HPDE6-E6E7 (cell line): ENCODE measurements at regions not wholly inside any gene's neighbourhood (a gene's known extent, or its start where the extent isn't known, plus 50 kb on each side); places are given as distances from the start of the nearest gene placed in this dataset.

Source experiments
- DNase-seq: peaks from one replicate; pipeline ENCODE4 v3.0.0; 2011; ENCODE audit warnings: missing footprints; ENCODE audit errors: extremely low spot score

GRCh38 chr10:85003083-85003482 lies 674.7 kb downstream of the CCSER2 start:
- no peak for DNase-seq

GRCh38 chr10:85008488-85009184 lies 680.2 kb downstream of the CCSER2 start:
- DNase-seq: no peak

GRCh38 chr10:85012305-85012704 lies 683.9 kb downstream of the CCSER2 start:
- no peak for DNase-seq

GRCh38 chr10:85026878-85027467 lies 698.6 kb downstream of the CCSER2 start:
- DNase-seq: no peak

GRCh38 chr10:85032981-85033380 lies 704.6 kb downstream of the CCSER2 start:
- DNase-seq: no peak

- DNase-seq: no peak
Observed at GRCh38 chr10:85036661-85037060, 708.3 kb downstream of the CCSER2 start.

GRCh38 chr10:85039311-85039710 lies 710.9 kb downstream of the CCSER2 start:
- DNase-seq: no peak

GRCh38 chr10:85043207-85043606 lies 714.8 kb downstream of the CCSER2 start:
- DNase-seq: no peak

- DNase-seq: no peak
Observed at GRCh38 chr10:85045046-85045445, 716.7 kb downstream of the CCSER2 start.

- no peak for DNase-seq
Observed at GRCh38 chr10:85047170-85047834, 718.9 kb downstream of the CCSER2 start.

GRCh38 chr10:85047979-85048378 lies 719.6 kb downstream of the CCSER2 start:
- no peak for DNase-seq

- no peak for DNase-seq
Observed at GRCh38 chr10:85048644-85049043, 720.3 kb downstream of the CCSER2 start.

- no peak for DNase-seq
Observed at GRCh38 chr10:85060944-85061343, 732.6 kb downstream of the CCSER2 start.

GRCh38 chr10:85061401-85061800 lies 733.0 kb downstream of the CCSER2 start:
- DNase-seq: no peak

GRCh38 chr10:85067955-85068354 lies 739.6 kb downstream of the CCSER2 start:
- no peak for DNase-seq

- no peak for DNase-seq
Observed at GRCh38 chr10:85080934-85081333, 752.5 kb downstream of the CCSER2 start.

GRCh38 chr10:85098835-85099521 lies 770.6 kb downstream of the CCSER2 start:
- no peak for DNase-seq

- DNase-seq: no peak
Observed at GRCh38 chr10:85100495-85100894, 772.1 kb downstream of the CCSER2 start.

GRCh38 chr10:85105614-85106255 lies 777.3 kb downstream of the CCSER2 start:
- DNase-seq: no peak

- DNase-seq: no peak
Observed at GRCh38 chr10:85111271-85111670, 782.9 kb downstream of the CCSER2 start.

- no peak for DNase-seq
Observed at GRCh38 chr10:85124603-85125051, 796.2 kb downstream of the CCSER2 start.

GRCh38 chr10:85137253-85137652 lies 808.9 kb downstream of the CCSER2 start:
- no peak for DNase-seq
